H9 (cell line): ENCODE measurements at regions not wholly inside any gene's neighbourhood (a gene's known extent, or its start where the extent isn't known, plus 50 kb on each side); places are given as distances from the start of the nearest gene placed in this dataset.

Source experiments
- DNase-seq: peaks from one replicate; pipeline ENCODE4 v3.0.0-alpha.2; 2017
- H2AFZ ChIP-seq: one replicate; pipeline ENCODE4 v1.6.1; 2013; ENCODE audit warnings: mild to moderate bottlenecking, low read length, control low read depth, moderate library complexity
- H2AK5ac ChIP-seq: 2 replicates; pipeline ENCODE4 v1.6.1; 2013; ENCODE audit warnings: low read length, control low read depth, mixed read lengths; ENCODE audit not compliant: insufficient read length
- H2BK120ac ChIP-seq: one replicate; pipeline ENCODE4 v1.6.1; 2013; ENCODE audit warnings: low read depth, mild to moderate bottlenecking, low read length, control low read depth, inconsistent platforms; ENCODE audit not compliant: poor library complexity, severe bottlenecking
- H2BK12ac ChIP-seq: 2 replicates; pipeline ENCODE4 v1.6.1; 2013; ENCODE audit warnings: low read length, control low read depth, mixed read lengths, low read depth; ENCODE audit not compliant: insufficient read length
- H2BK15ac ChIP-seq: 2 replicates; pipeline ENCODE4 v1.6.1; 2013; ENCODE audit warnings: low read depth, low read length, control low read depth
- H2BK20ac ChIP-seq: one replicate; pipeline ENCODE4 v1.6.1; 2013; ENCODE audit warnings: low read depth, mild to moderate bottlenecking, low read length, control low read depth, inconsistent platforms; ENCODE audit not compliant: poor library complexity, severe bottlenecking
- H2BK5ac ChIP-seq: 2 replicates; pipeline ENCODE4 v1.6.1; 2013; ENCODE audit warnings: low read length, control low read depth, mixed read lengths; ENCODE audit not compliant: insufficient read length
- H3K14ac ChIP-seq: 2 replicates; pipeline ENCODE4 v1.6.1; 2013; ENCODE audit warnings: low read length, control low read depth; ENCODE audit not compliant: insufficient read depth
- H3K18ac ChIP-seq: 2 replicates; pipeline ENCODE4 v1.6.1; 2013; ENCODE audit warnings: low read depth, mild to moderate bottlenecking, mixed read lengths, low read length, control low read depth; ENCODE audit not compliant: insufficient read length
- H3K23ac ChIP-seq: 2 replicates; pipeline ENCODE4 v1.6.1; 2013; ENCODE audit warnings: low read length, control low read depth, mixed read lengths, low read depth; ENCODE audit not compliant: insufficient read length
- H3K23me2 ChIP-seq: 2 replicates; pipeline ENCODE4 v1.6.1; 2013; ENCODE audit warnings: low read depth, mild to moderate bottlenecking, mixed read lengths, low read length, control low read depth; ENCODE audit not compliant: insufficient read length, poor library complexity, severe bottlenecking
- H3K27ac ChIP-seq: 2 replicates; pipeline ENCODE4 v1.5.1; 2013; ENCODE audit warnings: low read length, control low read depth, mixed read lengths, low read depth; ENCODE audit not compliant: insufficient read length
- H3K27me3 ChIP-seq: 2 replicates; pipeline ENCODE4 v1.6.1; 2013; ENCODE audit warnings: low read length, control low read depth, inconsistent platforms; ENCODE audit not compliant: insufficient read depth
- H3K4ac ChIP-seq: 2 replicates; pipeline ENCODE4 v1.6.1; 2013; ENCODE audit warnings: low read depth, mild to moderate bottlenecking, control low read depth, inconsistent platforms, low read length, moderate library complexity
- H3K4me1 ChIP-seq: 2 replicates; pipeline ENCODE4 v1.6.1; 2013; ENCODE audit warnings: low read length, control low read depth, inconsistent platforms; ENCODE audit not compliant: insufficient read depth
- H3K4me2 ChIP-seq: 2 replicates; pipeline ENCODE4 v1.6.1; 2013; ENCODE audit warnings: low read length, control low read depth, mixed read lengths; ENCODE audit not compliant: insufficient read length, insufficient read depth
- H3K56ac ChIP-seq: 2 replicates; pipeline ENCODE4 v1.6.1; 2013; ENCODE audit warnings: low read depth, mild to moderate bottlenecking, mixed read lengths, low read length, control low read depth; ENCODE audit not compliant: insufficient read length
- H3K79me1 ChIP-seq: 2 replicates; pipeline ENCODE4 v1.6.1; 2013; ENCODE audit warnings: low read depth, mild to moderate bottlenecking, moderate library complexity, low read length, control low read depth, inconsistent platforms; ENCODE audit not compliant: insufficient read depth, poor library complexity, severe bottlenecking
- H3K79me2 ChIP-seq: 2 replicates; pipeline ENCODE4 v1.6.1; 2013; ENCODE audit warnings: low read length, control low read depth, inconsistent platforms; ENCODE audit not compliant: insufficient read depth
- H3K9ac ChIP-seq: 2 replicates; pipeline ENCODE4 v1.6.1; 2013; ENCODE audit warnings: low read length, control low read depth, mixed read lengths; ENCODE audit not compliant: insufficient read length; ENCODE audit errors: extremely low read depth
- H3K9me3 ChIP-seq: one replicate; pipeline ENCODE4 v1.6.1; 2013; ENCODE audit warnings: low read depth, low read length, inconsistent platforms; ENCODE audit not compliant: control insufficient read depth
- H3T11ph ChIP-seq: one replicate; pipeline ENCODE4 v1.6.1; 2013; ENCODE audit warnings: mild to moderate bottlenecking, low read length, control low read depth, inconsistent platforms
- H4K20me1 ChIP-seq: one replicate; pipeline ENCODE4 v1.6.1; 2013; ENCODE audit not compliant: control insufficient read depth, insufficient read length, insufficient read depth
- H4K5ac ChIP-seq: 2 replicates; pipeline ENCODE4 v1.6.1; 2013; ENCODE audit warnings: low read depth, mild to moderate bottlenecking, mixed read lengths, low read length, control low read depth; ENCODE audit not compliant: insufficient read length
- H4K8ac ChIP-seq: replicated peaks from 2 replicates; pipeline ENCODE4 v1.6.1; 2013; ENCODE audit warnings: low read length, control low read depth, mixed read lengths, low read depth; ENCODE audit not compliant: insufficient read length
- H4K91ac ChIP-seq: 2 replicates; pipeline ENCODE4 v1.6.1; 2013; ENCODE audit warnings: low read depth, mild to moderate bottlenecking, moderate library complexity, mixed read lengths, low read length, control low read depth; ENCODE audit not compliant: insufficient read length
- H3K27ac Mint-ChIP-seq, 3 experiments: 2 replicates in 2 of 3; 3 replicates in 1 of 3; pipeline ENCODE4 v1.8.0; 2020 to 2021; ENCODE audit warnings: mixed read lengths in 3 of 3, mild to moderate bottlenecking in 1 of 3, moderate library complexity in 1 of 3
- H3K27me3 Mint-ChIP-seq: 2 replicates; pipeline ENCODE4 v1.8.0; 2021; ENCODE audit warnings: low read depth, mild to moderate bottlenecking, moderate library complexity, mixed read lengths
- H3K36me3 Mint-ChIP-seq, 3 experiments: 2 replicates in 2 of 3; 3 replicates in 1 of 3; pipeline ENCODE4 v1.8.0; 2020 to 2021; ENCODE audit warnings: low read depth in 3 of 3, mixed read lengths in 3 of 3; ENCODE audit not compliant: insufficient read depth in 1 of 3
- H3K4me1 Mint-ChIP-seq, 2 experiments: 2 replicates each; pipeline ENCODE4 v1.8.0; 2020; ENCODE audit warnings: mixed read lengths in 2 of 2
- H3K4me3 Mint-ChIP-seq, 2 experiments: 2 replicates in 1 of 2; 3 replicates in 1 of 2; pipeline ENCODE4 v1.8.0; 2020 to 2021; ENCODE audit warnings: mild to moderate bottlenecking in 2 of 2, mixed read lengths in 2 of 2, moderate library complexity in 1 of 2
- H3K9me3 Mint-ChIP-seq, 2 experiments: 2 replicates in 1 of 2; 3 replicates in 1 of 2; pipeline ENCODE4 v1.8.0; 2020; ENCODE audit warnings: mild to moderate bottlenecking in 2 of 2, mixed read lengths in 2 of 2, moderate library complexity in 1 of 2
- CTCF ChIP-seq: fragments of 200-600 bp; sonication (generic); conservative IDR thresholded peaks from 3 replicates; pipeline ENCODE4 v1.8.0; 2021; ENCODE audit warnings: antibody characterized with exemption, mild to moderate bottlenecking
- WGBS: extraction: QIAGEN DNeasy Blood & Tissue Kit; methylation state at CpG from one replicate; pipeline ENCODE4 v1.1.7; 2013; ENCODE audit warnings: missing lambda C conversion rate, low lambda C conversion rate, mixed read lengths; ENCODE audit not compliant: insufficient read length; ENCODE audit errors: extremely low coverage; 5-methylcytosine and 5-hydroxymethylcytosine counted together

- H3K9me3 Mint-ChIP-seq, result no peaks in the 10 kb centered on the region
- no peak overlapping the region for H2AFZ ChIP-seq
- H3K23me2 ChIP-seq, result no peaks in the 10 kb centered on the region
- no peak overlapping the region for H2BK5ac ChIP-seq
- H2BK15ac ChIP-seq, result no peak overlapping the region
- H4K91ac ChIP-seq, result no peak overlapping the region
- no peak overlapping the region for H3K27ac Mint-ChIP-seq
- no peaks in the 10 kb centered on the region; the same call in 1 of the 2 replicates for H3K27me3 Mint-ChIP-seq
- no peak overlapping the region for H3K14ac ChIP-seq
- no CpG with 5 or more reads among the region's 3 CpGs for WGBS
- no peak overlapping the region for H3K27ac ChIP-seq
- no peak for TF ChIP-seq CTCF
- H3K27me3 ChIP-seq, result no peaks in the 10 kb centered on the region
- no peak overlapping the region for H3K9ac ChIP-seq
- H4K5ac ChIP-seq, result no peak overlapping the region
- no peaks in the 10 kb centered on the region for H3K79me2 ChIP-seq
- H2BK12ac ChIP-seq, result no peak overlapping the region
- no peak overlapping the region for H2BK20ac ChIP-seq
- H3K18ac ChIP-seq, result no peak overlapping the region
- H3K36me3 Mint-ChIP-seq, result no peaks in the 10 kb centered on the region
- H3K23ac ChIP-seq, result no peak overlapping the region
- no peaks in the 10 kb centered on the region for H3K4me1 ChIP-seq
- no peak overlapping the region for H3T11ph ChIP-seq
- no peak overlapping the region for H2BK120ac ChIP-seq
- H3K56ac ChIP-seq, result no peak overlapping the region
- no peaks in the 10 kb centered on the region for H4K20me1 ChIP-seq
- no peaks in the 10 kb centered on the region for H3K79me1 ChIP-seq
- H3K4ac ChIP-seq, result no peak overlapping the region
- H3K4me3 Mint-ChIP-seq, result no peak overlapping the region
- no peaks in the 10 kb centered on the region for H3K4me1 Mint-ChIP-seq
- H2AK5ac ChIP-seq, result no peak overlapping the region
- H3K4me2 ChIP-seq, result no peak overlapping the region
- no peaks in the 10 kb centered on the region for H3K9me3 ChIP-seq
- no peak overlapping the region for H4K8ac ChIP-seq
- no peak for DNase-seq
These were observed 1512.2 kb downstream of the C4orf33 start for GRCh38 chr4:130608121-130608520.
